ENCODE measurements at regions not wholly inside any gene's neighbourhood (a gene's known extent, or its start where the extent isn't known, plus 50 kb on each side); places are given as distances from the start of the nearest gene placed in this dataset.

- TF ChIP-seq, protein P1, sequence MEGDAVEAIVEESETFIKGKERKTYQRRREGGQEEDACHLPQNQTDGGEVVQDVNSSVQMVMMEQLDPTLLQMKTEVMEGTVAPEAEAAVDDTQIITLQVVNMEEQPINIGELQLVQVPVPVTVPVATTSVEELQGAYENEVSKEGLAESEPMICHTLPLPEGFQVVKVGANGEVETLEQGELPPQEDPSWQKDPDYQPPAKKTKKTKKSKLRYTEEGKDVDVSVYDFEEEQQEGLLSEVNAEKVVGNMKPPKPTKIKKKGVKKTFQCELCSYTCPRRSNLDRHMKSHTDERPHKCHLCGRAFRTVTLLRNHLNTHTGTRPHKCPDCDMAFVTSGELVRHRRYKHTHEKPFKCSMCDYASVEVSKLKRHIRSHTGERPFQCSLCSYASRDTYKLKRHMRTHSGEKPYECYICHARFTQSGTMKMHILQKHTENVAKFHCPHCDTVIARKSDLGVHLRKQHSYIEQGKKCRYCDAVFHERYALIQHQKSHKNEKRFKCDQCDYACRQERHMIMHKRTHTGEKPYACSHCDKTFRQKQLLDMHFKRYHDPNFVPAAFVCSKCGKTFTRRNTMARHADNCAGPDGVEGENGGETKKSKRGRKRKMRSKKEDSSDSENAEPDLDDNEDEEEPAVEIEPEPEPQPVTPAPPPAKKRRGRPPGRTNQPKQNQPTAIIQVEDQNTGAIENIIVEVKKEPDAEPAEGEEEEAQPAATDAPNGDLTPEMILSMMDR (conservative IDR thresholded peaks at IDR 0.05): no peak
- TF ChIP-seq ZFX (IDR thresholded peaks at IDR 0.05): no peak
Measured at GRCh38 chr1:221159608-221160007, 280.4 kb downstream of the HLX start.
